ENCODE measurements at regions not wholly inside any gene's neighbourhood (a gene's known extent, or its start where the extent isn't known, plus 50 kb on each side); places are given as distances from the start of the nearest gene placed in this dataset.

GRCh38 chr2:44112096-44112495 is 56.6 kb upstream of the PPM1B start:
- DNase-seq (ENCODE audit: low spot score): no peak
- no peak overlapping the region for H3K27ac Mint-ChIP-seq (ENCODE audit: unreplicated experiment)

GRCh38 chr2:44116319-44116718 is 52.4 kb upstream of the PPM1B start:
- peaks cover 7% of the 10 kb centered on the region for H3K27me3 Mint-ChIP-seq (ENCODE audit: low read depth)
- H3K4me1 Mint-ChIP-seq (ENCODE audit: low read depth): peaks cover 4% of the 10 kb centered on the region
- no peak overlapping the region for H3K27ac Mint-ChIP-seq (ENCODE audit: unreplicated experiment)
- no peak overlapping the region for H3K4me3 Mint-ChIP-seq (ENCODE audit: unreplicated experiment)
- no peak for DNase-seq (ENCODE audit: low spot score)
- TF ChIP-seq CTCF (IDR thresholded peaks at IDR 0.05): no peak
- no peaks in the 10 kb centered on the region for H3K36me3 Mint-ChIP-seq (ENCODE audit: low read depth)
- H3K9me3 Mint-ChIP-seq (ENCODE audit: low read depth): no peaks in the 10 kb centered on the region

More at GRCh38 chr2:44112096-44112495, 56.6 kb upstream of the PPM1B start:
- Mint-ChIP-seq H3K4me1 (ENCODE audit: low read depth) (no peaks in the 10 kb centered on the region), H3K4me3 (ENCODE audit: unreplicated experiment) (no peak overlapping the region), H3K9me3 (ENCODE audit: low read depth) (no peaks in the 10 kb centered on the region), H3K27me3 (ENCODE audit: low read depth) (peaks cover 7% of the 10 kb centered on the region), H3K36me3 (ENCODE audit: low read depth) (no peaks in the 10 kb centered on the region)
- TF ChIP-seq CTCF (IDR thresholded peaks at IDR 0.05): no peak

- Mint-ChIP-seq H3K9me3 (ENCODE audit: low read depth) (no peaks in the 10 kb centered on the region), H3K4me3 (ENCODE audit: unreplicated experiment) (no peak overlapping the region), H3K27ac (ENCODE audit: unreplicated experiment) (no peak overlapping the region), H3K36me3 (ENCODE audit: low read depth) (no peaks in the 10 kb centered on the region), H3K27me3 (ENCODE audit: low read depth) (peaks cover 4% of the 10 kb centered on the region), H3K4me1 (ENCODE audit: low read depth) (peaks cover 4% of the 10 kb centered on the region)
- TF ChIP-seq CTCF (IDR thresholded peaks at IDR 0.05): no peak
- DNase-seq (ENCODE audit: low spot score): no peak
Observed at GRCh38 chr2:44118257-44118656, 50.4 kb upstream of the PPM1B start.

Measured in chondrocyte (in vitro differentiated cells).